Urinary bladder (tissue), 3 donors: ENCODE measurements at regions not wholly inside any gene's neighbourhood (a gene's known extent, or its start where the extent isn't known, plus 50 kb on each side); places are given as distances from the start of the nearest gene placed in this dataset.

Experiments used
- DNase-seq: peaks from one replicate; pipeline ENCODE4 v3.0.0-alpha.2; 2015; ENCODE audit errors: extremely low spot score
- H3K27ac ChIP-seq: one replicate; pipeline ENCODE4 v1.5.1; 2013; ENCODE audit warnings: low read depth, mild to moderate bottlenecking, moderate library complexity
- H3K36me3 ChIP-seq: one replicate; pipeline ENCODE4 v1.6.1; 2013; ENCODE audit warnings: mild to moderate bottlenecking, moderate library complexity; ENCODE audit not compliant: insufficient read depth
- H3K4me1 ChIP-seq: one replicate; pipeline ENCODE4 v1.6.1; 2013; ENCODE audit warnings: mild to moderate bottlenecking, moderate library complexity; ENCODE audit not compliant: insufficient read depth
- H3K4me3 ChIP-seq: one replicate; pipeline ENCODE4 v1.5.1; 2013; ENCODE audit warnings: low read depth, low read length
- WGBS: extraction: QIAGEN DNeasy Blood & Tissue Kit; methylation state at CpG from one replicate; pipeline ENCODE4 v1.1.7; 2013; 5-methylcytosine and 5-hydroxymethylcytosine counted together
- donor health status: healthy with polysubstance abuse.
- donor health status: healthy.

- Histone ChIP-seq H3K36me3 (no peaks in the 10 kb centered on the region), H3K4me1 (no peaks in the 10 kb centered on the region), H3K4me3 (no peak overlapping the region), H3K27ac (no peak overlapping the region)
- WGBS, result 35% methylated on average over 3 of the region's 3 CpGs
- no peak for DNase-seq
Observed at GRCh38 chr4:14431155-14432134, 570.8 kb upstream of the CPEB2 start.

GRCh38 chr4:14434483-14434882, 567.8 kb upstream of the CPEB2 start:
- 74% methylated on average over 2 of the region's 2 CpGs for WGBS
- Histone ChIP-seq H3K27ac (no peak overlapping the region), H3K36me3 (no peaks in the 10 kb centered on the region), H3K4me3 (no peak overlapping the region), H3K4me1 (no peaks in the 10 kb centered on the region)
- no peak for DNase-seq

- Histone ChIP-seq H3K4me3 (no peak overlapping the region), H3K27ac (no peak overlapping the region), H3K36me3 (no peaks in the 10 kb centered on the region), H3K4me1 (no peaks in the 10 kb centered on the region)
- no peak for DNase-seq
- 44% methylated on average over 3 of the region's 3 CpGs for WGBS
Observed at GRCh38 chr4:14434916-14435315, 567.4 kb upstream of the CPEB2 start.

- no peaks in the 10 kb centered on the region for H3K4me1 ChIP-seq
Observed at GRCh38 chr4:14441561-14441960, 560.7 kb upstream of the CPEB2 start.

GRCh38 chr4:14445882-14446281, 556.4 kb upstream of the CPEB2 start:
- no peak overlapping the region for H3K27ac ChIP-seq
- H3K4me1 ChIP-seq, result no peaks in the 10 kb centered on the region
- no peak overlapping the region for H3K4me3 ChIP-seq
- no peaks in the 10 kb centered on the region for H3K36me3 ChIP-seq
- no peak for DNase-seq
- 84% methylated on average over 2 of the region's 2 CpGs for WGBS

More at GRCh38 chr4:14441561-14441960, 560.7 kb upstream of the CPEB2 start:
- Histone ChIP-seq H3K36me3 (no peaks in the 10 kb centered on the region), H3K4me3 (no peak overlapping the region), H3K27ac (no peak overlapping the region)
- WGBS, result 75% methylated on average over 3 of the region's 3 CpGs
- DNase-seq, result no peak

- no peaks in the 10 kb centered on the region for H3K4me1 ChIP-seq
- no peak overlapping the region for H3K27ac ChIP-seq
- 50% methylated on average over 4 of the region's 4 CpGs for WGBS
- H3K36me3 ChIP-seq, result no peaks in the 10 kb centered on the region
- DNase-seq, result no peak
- no peak overlapping the region for H3K4me3 ChIP-seq
Observed at GRCh38 chr4:14446311-14446710, 556.0 kb upstream of the CPEB2 start.

- H3K36me3 ChIP-seq, result no peaks in the 10 kb centered on the region
- WGBS, result 49% methylated on average over 5 of the region's 5 CpGs
- no peak overlapping the region for H3K27ac ChIP-seq
- H3K4me3 ChIP-seq, result no peak overlapping the region
- DNase-seq, result no peak
- H3K4me1 ChIP-seq, result no peaks in the 10 kb centered on the region
Observed at GRCh38 chr4:14446904-14447303, 555.4 kb upstream of the CPEB2 start.

GRCh38 chr4:14449308-14449707, 553.0 kb upstream of the CPEB2 start:
- no peak for DNase-seq
- WGBS, result 64% methylated on average over 2 of the region's 2 CpGs
- no peak overlapping the region for H3K4me3 ChIP-seq
- no peak overlapping the region for H3K27ac ChIP-seq
- H3K4me1 ChIP-seq, result no peaks in the 10 kb centered on the region
- H3K36me3 ChIP-seq, result no peaks in the 10 kb centered on the region

- Histone ChIP-seq H3K4me3 (no peak overlapping the region), H3K4me1 (no peaks in the 10 kb centered on the region), H3K27ac (no peak overlapping the region), H3K36me3 (no peaks in the 10 kb centered on the region)
- 25% methylated on average over 12 of the region's 12 CpGs for WGBS
- DNase-seq, result no peak
Observed at GRCh38 chr4:14452001-14452400, 550.3 kb upstream of the CPEB2 start.

GRCh38 chr4:14452764-14453163, 549.5 kb upstream of the CPEB2 start:
- no peaks in the 10 kb centered on the region for H3K4me1 ChIP-seq
- H3K36me3 ChIP-seq, result no peaks in the 10 kb centered on the region
- DNase-seq, result no peak
- WGBS, result 40% methylated on average over 6 of the region's 6 CpGs
- H3K27ac ChIP-seq, result no peak overlapping the region
- H3K4me3 ChIP-seq, result no peak overlapping the region

GRCh38 chr4:14458463-14458862, 543.8 kb upstream of the CPEB2 start:
- Histone ChIP-seq H3K4me1 (no peaks in the 10 kb centered on the region), H3K27ac (no peak overlapping the region), H3K4me3 (no peak overlapping the region), H3K36me3 (no peaks in the 10 kb centered on the region)
- no peak for DNase-seq
- 90% methylated on average over 2 of the region's 2 CpGs for WGBS

- Histone ChIP-seq H3K36me3 (no peaks in the 10 kb centered on the region), H3K27ac (no peak overlapping the region), H3K4me1 (no peaks in the 10 kb centered on the region), H3K4me3 (no peak overlapping the region)
- no peak for DNase-seq
- 94% methylated on average over 1 of the region's 1 CpG for WGBS
Observed at GRCh38 chr4:14465057-14465456, 537.2 kb upstream of the CPEB2 start.

- WGBS, result 65% methylated on average over 5 of the region's 5 CpGs
- no peak for DNase-seq
- H3K36me3 ChIP-seq, result no peaks in the 10 kb centered on the region
Observed at GRCh38 chr4:14465507-14465906, 536.8 kb upstream of the CPEB2 start.

GRCh38 chr4:14478504-14478903, 523.8 kb upstream of the CPEB2 start:
- 95% methylated on average over 5 of the region's 5 CpGs for WGBS
- Histone ChIP-seq H3K4me1 (no peaks in the 10 kb centered on the region), H3K4me3 (no peak overlapping the region), H3K36me3 (no peaks in the 10 kb centered on the region), H3K27ac (no peak overlapping the region)
- no peak for DNase-seq

More at GRCh38 chr4:14465507-14465906, 536.8 kb upstream of the CPEB2 start:
- no peak overlapping the region for H3K27ac ChIP-seq
- H3K4me1 ChIP-seq, result no peaks in the 10 kb centered on the region
- no peak overlapping the region for H3K4me3 ChIP-seq
